GM23338 (cell line): ENCODE measurements at regions not wholly inside any gene's neighbourhood (a gene's known extent, or its start where the extent isn't known, plus 50 kb on each side); places are given as distances from the start of the nearest gene placed in this dataset.

Experiments used
- EZH2phosphoT487 ChIP-seq: fragments of 200-600 bp; sonication (generic); IDR thresholded peaks from one replicate; pipeline ENCODE4 v1.8.1; 2018; ENCODE audit warnings: antibody characterized with exemption; ENCODE audit not compliant: unreplicated experiment
- JUNB ChIP-seq: IDR thresholded peaks from one replicate; pipeline ENCODE4 v1.6.1; 2016; ENCODE audit warnings: antibody characterized with exemption; ENCODE audit not compliant: unreplicated experiment
- NANOG ChIP-seq: IDR thresholded peaks from 2 replicates; pipeline ENCODE4 v1.6.1; 2016; ENCODE audit warnings: antibody characterized with exemption, borderline replicate concordance
- POLR2AphosphoS5 ChIP-seq: IDR thresholded peaks from 2 replicates; pipeline ENCODE4 v1.6.1; 2016; ENCODE audit warnings: antibody characterized with exemption, low read depth
- REST ChIP-seq: IDR thresholded peaks from one replicate; pipeline ENCODE4 v1.6.1; 2018; ENCODE audit warnings: antibody characterized with exemption; ENCODE audit not compliant: unreplicated experiment
- STAT1 ChIP-seq: IDR thresholded peaks from one replicate; pipeline ENCODE4 v1.6.1; 2016; ENCODE audit warnings: antibody characterized with exemption; ENCODE audit not compliant: unreplicated experiment
- ZNF331 ChIP-seq: fragments of 250-450 bp; sonication (Bioruptor Pico); IDR thresholded peaks from 2 replicates; pipeline ENCODE4 v1.5.0; 2020; ENCODE audit warnings: low read depth, mild to moderate bottlenecking, moderate library complexity
- ZNF462 ChIP-seq: fragments of 250-450 bp; sonication (Bioruptor Pico); IDR thresholded peaks from 2 replicates; pipeline ENCODE4 v1.5.0; 2020; ENCODE audit warnings: mild to moderate bottlenecking, moderate library complexity

DNA sequence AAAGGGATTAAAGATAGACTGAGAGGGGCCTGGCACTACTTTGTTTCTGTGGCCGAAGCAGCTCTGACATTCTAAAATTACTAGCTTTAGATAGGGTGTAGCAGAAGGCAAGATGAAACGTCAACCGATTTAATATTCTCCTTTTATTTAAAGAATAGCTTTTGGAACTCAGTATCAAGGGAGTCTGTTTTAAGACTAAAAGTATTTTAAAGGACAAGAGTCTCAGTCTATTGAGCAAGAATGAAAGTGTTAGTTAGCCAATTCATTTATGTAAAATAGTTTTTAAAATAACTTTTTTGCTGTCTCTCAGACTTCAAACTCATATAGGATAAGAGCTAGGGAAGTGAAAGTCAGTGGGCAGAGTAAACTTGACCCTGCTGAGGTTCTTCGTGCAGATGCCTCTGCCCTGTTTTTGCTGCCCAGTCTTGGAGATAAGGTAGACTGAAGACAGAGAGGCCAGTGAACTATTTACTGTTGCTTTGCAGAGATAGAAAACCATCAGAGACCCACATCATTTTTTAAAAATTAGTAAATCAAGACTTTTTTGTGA is 1090.9 kb downstream of the ROBO2 start (continued):
- TF ChIP-seq ZNF462 (CRISPR knock-in tag) (no peak), EZH2phosphoT487 (no peak), NANOG (no peak), ZNF331 (CRISPR knock-in tag) (no peak), REST (no peak), POLR2AphosphoS5 (no peak), STAT1 (no peak), JUNB (no peak)
